Activated CD8-positive, alpha-beta T cell treated with anti-CD3 and anti-CD28 coated beads for 36 hours (primary cell): ENCODE measurements at regions not wholly inside any gene's neighbourhood (a gene's known extent, or its start where the extent isn't known, plus 50 kb on each side); places are given as distances from the start of the nearest gene placed in this dataset.

ENCODE experiments used
- ATAC-seq: fragments of 200-7000 bp; cut with Tn5 transposase; one replicate; pipeline ENCODE4 v1.10.0; 2021; ENCODE audit warnings: mild to moderate bottlenecking, moderate library complexity
- CTCF ChIA-PET: fragments of 350-600 bp; sonication (Branson Sonifier 250); formaldehyde crosslinking; loops from one replicate; lab custom pipeline; 2021; ENCODE audit warnings: antibody characterized with exemption; lab: Charles Lee
- POLR2A ChIA-PET: fragments of 350-600 bp; sonication (Branson Sonifier 250); formaldehyde crosslinking; loops from one replicate; lab custom pipeline; 2021; ENCODE audit warnings: antibody characterized with exemption; lab: Charles Lee
- DNase-seq: peaks from one replicate; pipeline ENCODE4 v3.0.0-alpha.2; 2020
- H3K27ac Mint-ChIP-seq: one replicate; pipeline ENCODE4 v1.8.0; 2021; ENCODE audit warnings: mild to moderate bottlenecking, mixed read lengths
- H3K27me3 Mint-ChIP-seq: one replicate; pipeline ENCODE4 v1.8.0; 2021; ENCODE audit warnings: mixed read lengths
- H3K36me3 Mint-ChIP-seq: one replicate; pipeline ENCODE4 v1.8.0; 2021; ENCODE audit warnings: low read depth, mixed read lengths
- H3K4me1 Mint-ChIP-seq: one replicate; pipeline ENCODE4 v1.8.0; 2021; ENCODE audit warnings: low read depth, mixed read lengths
- H3K4me3 Mint-ChIP-seq: one replicate; pipeline ENCODE4 v1.8.0; 2021; ENCODE audit warnings: mild to moderate bottlenecking, moderate library complexity, mixed read lengths
- H3K9me3 Mint-ChIP-seq: one replicate; pipeline ENCODE4 v1.8.0; 2021; ENCODE audit warnings: mixed read lengths
- CTCF ChIP-seq: fragments of 200-600 bp; IDR thresholded peaks from one replicate; pipeline ENCODE4 v1.8.0; 2022; ENCODE audit warnings: antibody characterized with exemption, mild to moderate bottlenecking
- intact Hi-C: fragments of 100-400 bp; cut with micrococcal nuclease; formaldehyde crosslinking; loops from one replicate; pipeline ENCODE4 v1.10.0; 2022

- Mint-ChIP-seq H3K9me3 (no peaks in the 10 kb centered on the region), H3K4me1 (peaks cover 4% of the 10 kb centered on the region), H3K4me3 (no peak overlapping the region), H3K27me3 (peaks cover 7% of the 10 kb centered on the region), H3K36me3 (no peaks in the 10 kb centered on the region), H3K27ac (no peak overlapping the region)
- ATAC-seq (no peak), DNase-seq (no peak)
- CTCF ChIA-PET: interaction anchor here (1.0 to 3.0 kb wide), 4 partner anchors 17 to 161 kb away, joined by 3 to 20 read pairs (median 4); no protein-coding TSS in a partner anchor
- POLR2A ChIA-PET: no interaction called here
- no peak for TF ChIP-seq CTCF
- intact Hi-C loops: no loop called here
These were observed 108.8 kb upstream of the CCDC54 start for GRCh38 chr3:107268469-107268868.

- DNase-seq: peak; percentile 7
- Mint-ChIP-seq H3K36me3 (no peaks in the 10 kb centered on the region), H3K9me3 (no peaks in the 10 kb centered on the region), H3K27ac (no peak overlapping the region), H3K4me3 (no peak overlapping the region), H3K4me1 (peaks cover 4% of the 10 kb centered on the region), H3K27me3 (peaks cover 10% of the 10 kb centered on the region)
- CTCF ChIA-PET: interaction anchor here (1.1 to 3.0 kb wide), 2 partner anchors 18 to 152 kb away, joined by 3 to 20 read pairs; no protein-coding TSS in a partner anchor
- ATAC-seq: peak; percentile 27
- POLR2A ChIA-PET: no interaction called here
- intact Hi-C loops: no loop called here
- no peak for TF ChIP-seq CTCF
These were observed 108.1 kb upstream of the CCDC54 start for GRCh38 chr3:107269136-107269535.

DNA sequence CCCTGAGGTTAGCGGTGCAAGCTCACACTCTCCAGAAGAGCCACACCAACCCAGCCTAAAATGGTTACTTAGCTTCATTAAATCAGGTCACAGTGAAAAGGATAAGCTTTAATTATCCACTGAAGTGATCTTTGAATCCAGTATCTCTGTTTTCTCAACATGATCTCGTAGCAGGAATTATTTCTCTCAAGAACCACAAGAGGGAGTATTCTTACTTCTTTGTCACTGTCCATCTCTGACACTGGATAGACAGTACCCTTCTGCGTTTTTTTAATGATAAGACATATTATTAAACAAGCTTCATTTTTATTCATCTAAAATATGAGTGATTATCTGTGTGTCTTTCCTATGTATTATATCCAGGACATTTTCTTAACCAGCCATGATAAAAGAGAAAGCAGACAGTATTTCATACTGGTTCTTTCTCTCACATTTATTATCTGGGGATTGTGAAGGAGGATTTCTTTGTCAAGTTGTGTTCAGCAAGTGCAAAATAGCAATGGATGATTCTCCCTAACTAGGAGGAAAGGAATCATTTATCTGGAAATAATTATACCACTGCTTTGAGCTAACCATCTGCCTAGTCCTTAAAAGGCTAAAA lies 105.4 kb upstream of the CCDC54 start:
- TF ChIP-seq CTCF: peak; percentile 66
- POLR2A ChIA-PET: no interaction called here
- no peaks in the 10 kb centered on the region for H3K36me3 Mint-ChIP-seq
- no peaks in the 10 kb centered on the region for H3K9me3 Mint-ChIP-seq
- peaks cover 4% of the 10 kb centered on the region for H3K4me1 Mint-ChIP-seq
- peak; percentile 51 for ATAC-seq
- DNase-seq: no peak
- CTCF ChIA-PET: interaction anchor here (0.6 to 6.4 kb wide), 47 partner anchors 9 to 502 kb away, joined by 3 to 73 read pairs (median 3); no protein-coding TSS in a partner anchor
- H3K4me3 Mint-ChIP-seq: no peak overlapping the region
- intact Hi-C loops: loop anchor here (5.0 kb wide), 1 partner anchor 155 kb away; no protein-coding TSS in a partner anchor
- peaks cover 19% of the 10 kb centered on the region for H3K27me3 Mint-ChIP-seq
- no peak overlapping the region for H3K27ac Mint-ChIP-seq

DNA sequence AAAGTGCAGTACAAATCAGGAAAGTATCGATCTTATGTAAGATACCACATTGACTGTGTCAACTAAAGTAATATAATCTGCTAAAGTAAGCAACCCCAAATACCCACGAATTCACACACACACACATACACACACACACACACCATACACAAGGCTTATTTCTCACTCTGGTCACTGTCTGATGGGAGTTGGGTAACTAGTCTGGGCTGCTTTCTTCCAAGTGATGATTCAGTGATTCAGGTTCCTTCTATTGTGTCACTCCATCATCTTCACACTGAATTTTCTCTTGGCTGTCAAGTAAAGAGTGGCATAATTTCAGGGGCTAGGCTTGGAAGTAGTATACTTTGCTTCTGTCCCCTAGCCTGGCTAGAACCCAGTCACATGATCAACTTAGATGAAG lies 104.8 kb upstream of the CCDC54 start:
- POLR2A ChIA-PET: no interaction called here
- ATAC-seq: no peak

More for the DNA sequence above, 104.8 kb upstream of the CCDC54 start:
- Mint-ChIP-seq H3K4me3 (no peak overlapping the region), H3K4me1 (peaks cover 4% of the 10 kb centered on the region), H3K36me3 (no peaks in the 10 kb centered on the region), H3K9me3 (no peaks in the 10 kb centered on the region), H3K27me3 (peaks cover 19% of the 10 kb centered on the region), H3K27ac (no peak overlapping the region)
- intact Hi-C loops: loop anchor here (5.0 kb wide), 1 partner anchor 155 kb away; no protein-coding TSS in a partner anchor
- CTCF ChIA-PET: interaction anchor here (1.0 to 6.4 kb wide), 26 partner anchors 8 to 306 kb away, joined by 3 to 73 read pairs (median 4); no protein-coding TSS in a partner anchor
- TF ChIP-seq CTCF: no peak
- no peak for DNase-seq
